Caco-2 (cell line): ENCODE measurements at regions not wholly inside any gene's neighbourhood (a gene's known extent, or its start where the extent isn't known, plus 50 kb on each side); places are given as distances from the start of the nearest gene placed in this dataset.
"Not testable (repeated sequence)": the region's sequence is repeated elsewhere in the genome, so short reads cannot be mapped to it uniquely, and the experiment has no call there.

Experiments
- BruUV-seq: library from RNA; stranded (reverse); fragments of 400-500 nt; replicated peaks from 2 replicates; lab custom pipeline; 2021; lab: Mats Ljungman, UMichigan
- CTCF ChIA-PET: fragments of 300-600 bp; sonication (Branson Sonifier 250); formaldehyde crosslinking; loops from one replicate; lab custom pipeline; 2022; ENCODE audit warnings: antibody characterized with exemption; lab: Charles Lee
- POLR2A ChIA-PET: fragments of 300-600 bp; sonication (Branson Sonifier 250); formaldehyde crosslinking; loops from one replicate; lab custom pipeline; 2022; ENCODE audit warnings: antibody characterized with exemption; lab: Charles Lee
- DNase-seq, 2 experiments: peaks; one replicate each; pipeline versions ENCODE4 v3.0.0 to v3.0.0-alpha.2; 2020 to 2022
- H3K27me3 ChIP-seq: replicated peaks from 2 replicates; pipeline ENCODE4 v1.6.0; 2011; ENCODE audit warnings: low read length; ENCODE audit not compliant: control insufficient read depth, insufficient read depth
- H3K36me3 ChIP-seq: 2 replicates; pipeline ENCODE4 v1.5.1; 2011; ENCODE audit warnings: low read length; ENCODE audit not compliant: control insufficient read depth, insufficient read depth
- H3K4me1 ChIP-seq: fragments of 250-450 bp; sonication (Bioruptor Pico); 2 replicates; pipeline ENCODE4 v1.5.1; 2020; ENCODE audit warnings: mild to moderate bottlenecking
- H3K4me3 ChIP-seq: 2 replicates; pipeline ENCODE4 v1.5.1; 2011; ENCODE audit warnings: low read depth, mild to moderate bottlenecking, control low read depth, low read length
- H3K9me3 ChIP-seq: fragments of 250-450 bp; sonication (Bioruptor Pico); 2 replicates; pipeline ENCODE4 v1.5.1; 2020; ENCODE audit warnings: mild to moderate bottlenecking, moderate library complexity
- H3K27ac Mint-ChIP-seq: one replicate; pipeline ENCODE4 v1.8.0; 2022; ENCODE audit warnings: mixed read lengths; ENCODE audit not compliant: unreplicated experiment
- H3K27me3 Mint-ChIP-seq: one replicate; pipeline ENCODE4 v1.8.0; 2022; ENCODE audit warnings: mixed read lengths; ENCODE audit not compliant: insufficient read depth, unreplicated experiment
- H3K36me3 Mint-ChIP-seq: one replicate; pipeline ENCODE4 v1.8.0; 2022; ENCODE audit warnings: mild to moderate bottlenecking, mixed read lengths; ENCODE audit not compliant: insufficient read depth, unreplicated experiment
- H3K4me1 Mint-ChIP-seq: one replicate; pipeline ENCODE4 v1.8.0; 2022; ENCODE audit warnings: low read depth, mixed read lengths; ENCODE audit not compliant: unreplicated experiment
- H3K4me3 Mint-ChIP-seq: one replicate; pipeline ENCODE4 v1.8.0; 2022; ENCODE audit warnings: mild to moderate bottlenecking, moderate library complexity, mixed read lengths; ENCODE audit not compliant: unreplicated experiment
- H3K9me3 Mint-ChIP-seq: one replicate; pipeline ENCODE4 v1.8.0; 2022; ENCODE audit warnings: mixed read lengths; ENCODE audit not compliant: unreplicated experiment
- CTCF ChIP-seq, 2 experiments: fragments of 200-600 bp in 1 of 2; IDR thresholded peaks; 1 replicate in 1 of 2; 2 replicates in 1 of 2; pipeline versions ENCODE4 v1.5.1 to v1.8.0; 2011 to 2022; ENCODE audit warnings: antibody characterized with exemption in 1 of 2, control low read depth in 1 of 2, inconsistent platforms in 1 of 2, low read depth in 1 of 2, low read length in 1 of 2, mild to moderate bottlenecking in 1 of 2, moderate library complexity in 1 of 2; ENCODE audit not compliant: insufficient read depth in 1 of 2, severe bottlenecking in 1 of 2, unreplicated experiment in 1 of 2
- intact Hi-C: fragments of 100-400 bp; cut with micrococcal nuclease; formaldehyde crosslinking; loops from one replicate; pipeline ENCODE4 v1.10.0; 2022; ENCODE audit not compliant: unreplicated experiment

- H3K27ac Mint-ChIP-seq: no peak overlapping the region
- H3K4me1 Mint-ChIP-seq: no peaks in the 10 kb centered on the region
- Histone ChIP-seq H3K36me3 (no peaks in the 10 kb centered on the region), H3K27me3 (no peaks in the 10 kb centered on the region), H3K4me1 (no peaks in the 10 kb centered on the region), H3K9me3 (no peaks in the 10 kb centered on the region), H3K4me3 (no peak overlapping the region)
- no peaks in the 10 kb centered on the region for H3K36me3 Mint-ChIP-seq
- H3K9me3 Mint-ChIP-seq: no peaks in the 10 kb centered on the region
- DNase-seq: no peak
- intact Hi-C loops: no loop called here
- BruUV-seq: no TSS peak
- H3K4me3 Mint-ChIP-seq: no peak overlapping the region
- TF ChIP-seq CTCF (IDR thresholded peaks at IDR 0.05; ENCODE audit: insufficient read depth in 1 of 2, low read depth in 1 of 2, low read length in 1 of 2, severe bottlenecking in 1 of 2, unreplicated experiment in 1 of 2): no peak
- H3K27me3 Mint-ChIP-seq: no peaks in the 10 kb centered on the region
- ChIA-PET CTCF (no interaction called here), POLR2A (no interaction called here)
Measured at GRCh38 chr3:107193116-107193515, 184.1 kb upstream of the CCDC54 start.

DNA sequence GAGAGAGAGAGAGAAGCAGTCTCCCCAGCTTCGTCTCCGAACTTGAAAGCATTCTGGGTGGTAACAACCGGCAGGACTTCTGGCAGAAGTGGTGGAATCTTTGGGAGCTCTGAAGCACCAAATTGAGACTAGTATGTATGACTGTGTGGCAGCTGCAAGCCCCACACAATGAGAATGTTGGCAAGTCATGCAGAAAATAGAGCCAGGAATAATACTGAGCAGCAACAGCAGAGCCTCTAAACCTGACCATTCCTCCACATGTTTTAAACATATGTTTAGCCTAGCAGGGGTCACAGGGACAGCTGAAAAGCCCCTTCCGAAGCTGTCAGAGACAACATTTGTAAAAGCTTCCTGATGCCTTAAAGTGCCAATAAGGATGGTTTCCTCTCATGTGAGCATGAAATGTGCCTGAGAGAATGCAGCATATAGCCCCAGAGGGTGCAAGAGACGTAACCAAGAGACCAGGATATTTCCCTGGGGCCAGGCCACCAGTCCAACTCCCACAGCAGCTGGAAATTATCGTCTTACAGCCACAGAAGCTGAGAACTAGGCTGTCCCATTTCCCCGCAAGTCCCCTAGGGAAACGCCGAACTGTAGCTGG is 178.6 kb upstream of the CCDC54 start:
- H3K9me3 ChIP-seq: no peaks in the 10 kb centered on the region
- Mint-ChIP-seq H3K36me3 (no peaks in the 10 kb centered on the region), H3K9me3 (no peaks in the 10 kb centered on the region), H3K27me3 (peaks cover 4% of the 10 kb centered on the region), H3K4me3 (no peak overlapping the region), H3K27ac (no peak overlapping the region), H3K4me1 (no peaks in the 10 kb centered on the region)
- H3K4me3 ChIP-seq: no peak overlapping the region
- ChIA-PET POLR2A (no interaction called here), CTCF (no interaction called here)
- no peak for TF ChIP-seq CTCF (IDR thresholded peaks at IDR 0.05; ENCODE audit: insufficient read depth in 1 of 2, low read depth in 1 of 2, low read length in 1 of 2, severe bottlenecking in 1 of 2, unreplicated experiment in 1 of 2)
- no peaks in the 10 kb centered on the region for H3K4me1 ChIP-seq
- no peak for DNase-seq
- intact Hi-C loops: no loop called here
- H3K27me3 ChIP-seq: no peaks in the 10 kb centered on the region
- H3K36me3 ChIP-seq: no peaks in the 10 kb centered on the region
- BruUV-seq: no TSS peak

DNA sequence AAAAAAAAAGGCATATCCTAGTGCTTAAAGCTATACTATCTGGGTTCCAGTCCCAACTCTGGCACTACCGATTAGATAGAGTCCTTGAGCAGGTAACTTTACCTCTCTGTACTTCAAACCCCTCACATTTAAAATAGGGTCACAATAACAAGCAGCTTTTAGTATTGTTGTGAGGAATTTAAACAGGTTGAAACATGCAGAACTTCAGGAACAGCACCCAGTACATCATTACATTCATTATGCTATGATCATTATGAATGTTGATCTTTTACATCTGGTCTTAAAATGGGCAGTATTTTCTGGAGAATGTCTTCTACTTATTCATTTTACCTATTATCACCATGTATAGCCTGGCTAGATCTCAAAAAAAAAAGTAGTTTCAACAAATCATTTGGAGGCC is 176.1 kb upstream of the CCDC54 start:
- no peak overlapping the region for H3K4me3 ChIP-seq
- H3K27me3 ChIP-seq: no peaks in the 10 kb centered on the region
- no peak for TF ChIP-seq CTCF (IDR thresholded peaks at IDR 0.05; ENCODE audit: insufficient read depth in 1 of 2, low read depth in 1 of 2, low read length in 1 of 2, severe bottlenecking in 1 of 2, unreplicated experiment in 1 of 2)
- ChIA-PET POLR2A (no interaction called here), CTCF (no interaction called here)
- Mint-ChIP-seq H3K4me1 (no peaks in the 10 kb centered on the region), H3K9me3 (no peaks in the 10 kb centered on the region), H3K36me3 (no peaks in the 10 kb centered on the region), H3K27ac (no peak overlapping the region), H3K4me3 (no peak overlapping the region), H3K27me3 (peaks cover 5% of the 10 kb centered on the region)
- no peaks in the 10 kb centered on the region for H3K9me3 ChIP-seq
- intact Hi-C loops: no loop called here
- no TSS peak for BruUV-seq
- H3K4me1 ChIP-seq: no peaks in the 10 kb centered on the region
- no peak for DNase-seq
- H3K36me3 ChIP-seq: no peaks in the 10 kb centered on the region

- H3K27ac Mint-ChIP-seq, POLR2A ChIA-PET, H3K36me3 Mint-ChIP-seq, H3K4me3 Mint-ChIP-seq, H3K9me3 ChIP-seq, intact Hi-C loops, DNase-seq, H3K9me3 Mint-ChIP-seq, CTCF ChIA-PET, H3K4me1 Mint-ChIP-seq, H3K4me3 ChIP-seq, H3K27me3 ChIP-seq, BruUV-seq, H3K27me3 Mint-ChIP-seq, H3K36me3 ChIP-seq, H3K4me1 ChIP-seq: not testable (repeated sequence)
Measured at GRCh38 chr3:107202885-107203284, 174.4 kb upstream of the CCDC54 start.
